Panc1 (cell line): ENCODE measurements at regions not wholly inside any gene's neighbourhood (a gene's known extent, or its start where the extent isn't known, plus 50 kb on each side); places are given as distances from the start of the nearest gene placed in this dataset.

Source experiments
- ATAC-seq: fragments of 200-7000 bp; cut with Tn5 transposase; 2 replicates; pipeline ENCODE4 v1.9.1; 2020; ENCODE audit warnings: mild to moderate bottlenecking, moderate library complexity
- BruUV-seq: library from RNA; stranded (reverse); fragments of 400-500 nt; replicated peaks from 2 replicates; lab custom pipeline; 2021; lab: Mats Ljungman, UMichigan
- CTCF ChIA-PET: fragments of 300-600 bp; sonication (Branson Sonifier 250); formaldehyde crosslinking; loops from one replicate; lab custom pipeline; 2022; ENCODE audit warnings: antibody characterized with exemption; lab: Charles Lee
- POLR2A ChIA-PET: fragments of 300-600 bp; sonication (Branson Sonifier 250); formaldehyde crosslinking; loops from one replicate; lab custom pipeline; 2022; ENCODE audit warnings: antibody characterized with exemption; lab: Charles Lee
- DNase-seq: peaks from one replicate; pipeline ENCODE4 v3.0.0-alpha.2; 2010; ENCODE audit warnings: low read depth, low spot score
- H3K27ac ChIP-seq: 2 replicates; pipeline ENCODE4 v1.5.1; 2011; ENCODE audit warnings: mild to moderate bottlenecking, low read length, inconsistent platforms
- H3K27me3 ChIP-seq: fragments of 200-500 bp; sonication (Bioruptor generic); 2 replicates; pipeline ENCODE4 v1.6.0; 2014; ENCODE audit warnings: low read length, inconsistent platforms; ENCODE audit not compliant: control insufficient read depth, insufficient read depth
- H3K36me3 ChIP-seq: fragments of 200-500 bp; sonication (Bioruptor generic); 2 replicates; pipeline ENCODE4 v1.5.1; 2014; ENCODE audit warnings: inconsistent platforms, mild to moderate bottlenecking, low read length, moderate library complexity; ENCODE audit not compliant: control insufficient read depth, insufficient read depth
- H3K4me1 ChIP-seq: 2 replicates; pipeline ENCODE4 v1.5.1; 2011; ENCODE audit warnings: inconsistent platforms, mild to moderate bottlenecking, low read length, moderate library complexity; ENCODE audit not compliant: control insufficient read depth, insufficient read depth
- H3K4me3 ChIP-seq, 2 experiments: 2 replicates each; pipeline ENCODE4 v1.5.1; 2011 to 2012; ENCODE audit warnings: low read depth in 2 of 2, low read length in 2 of 2, mild to moderate bottlenecking in 2 of 2, inconsistent platforms in 1 of 2, moderate library complexity in 1 of 2
- H3K9me3 ChIP-seq: fragments of 200-500 bp; sonication (Bioruptor generic); 2 replicates; pipeline ENCODE4 v1.5.1; 2014; ENCODE audit warnings: low read depth, mild to moderate bottlenecking, inconsistent platforms, low read length, moderate library complexity; ENCODE audit not compliant: control insufficient read depth, insufficient read depth
- CTCF ChIP-seq: fragments of 450-650 bp; IDR thresholded peaks from 2 replicates; pipeline ENCODE4 v1.5.1; 2017; ENCODE audit warnings: mild to moderate bottlenecking
- POLR2AphosphoS5 ChIP-seq: IDR thresholded peaks from 2 replicates; pipeline ENCODE4 v1.6.1; 2012; ENCODE audit warnings: mild to moderate bottlenecking, low read depth, low read length, moderate library complexity
- REST ChIP-seq, 2 experiments: IDR thresholded peaks; 2 replicates each; pipeline ENCODE4 v1.6.1; 2011 to 2012; ENCODE audit warnings: low read depth in 2 of 2, control low read depth in 1 of 2, low read length in 1 of 2, mild to moderate bottlenecking in 1 of 2, moderate library complexity in 1 of 2; ENCODE audit not compliant: insufficient read depth in 1 of 2
- SIN3A ChIP-seq: IDR thresholded peaks from 2 replicates; pipeline ENCODE4 v1.6.1; 2012; ENCODE audit warnings: low read depth, mild to moderate bottlenecking, low read length, moderate library complexity, borderline replicate concordance; ENCODE audit not compliant: insufficient read depth
- TCF7L2 ChIP-seq: IDR thresholded peaks from 2 replicates; pipeline ENCODE4 v1.6.1; 2011; ENCODE audit warnings: mild to moderate bottlenecking, low read depth, low read length, inconsistent platforms
- in situ Hi-C: cut with HindIII; loops from 2 replicates; pipeline ENCODE4 v1.10.0; 2016; ENCODE audit warnings: low sequenced_read_pairs, low pct_unique_long_range_greater_than_20kb
- intact Hi-C: fragments of 100-400 bp; cut with micrococcal nuclease; formaldehyde crosslinking; loops from one replicate; pipeline ENCODE4 v1.10.0; 2022; ENCODE audit not compliant: unreplicated experiment

- in situ Hi-C loops (no loop called here), intact Hi-C loops (no loop called here)
- TF ChIP-seq POLR2AphosphoS5 (no peak), TCF7L2 (no peak), SIN3A (no peak), CTCF (no peak), REST (IDR thresholded peaks at IDR 0.05; ENCODE audit: insufficient read depth in 1 of 2, low read depth in 2 of 2, low read length in 1 of 2) (no peak)
- Histone ChIP-seq H3K4me3 (no peak overlapping the region), H3K27me3 (no peaks in the 10 kb centered on the region), H3K9me3 (no peaks in the 10 kb centered on the region), H3K4me1 (no peaks in the 10 kb centered on the region), H3K27ac (no peak overlapping the region), H3K36me3 (no peaks in the 10 kb centered on the region)
- no TSS peak for BruUV-seq
- DNase-seq (no peak), ATAC-seq (no peak)
- ChIA-PET POLR2A (no interaction called here), CTCF (no interaction called here)
Measured at GRCh38 chr5:28632607-28633006, 1594.2 kb upstream of the CDH9 start.

- TF ChIP-seq CTCF (no peak), SIN3A (no peak), TCF7L2 (no peak), POLR2AphosphoS5 (no peak), REST (IDR thresholded peaks at IDR 0.05; ENCODE audit: insufficient read depth in 1 of 2, low read depth in 2 of 2, low read length in 1 of 2) (no peak)
- no peak for DNase-seq
- Histone ChIP-seq H3K27ac (no peak overlapping the region), H3K9me3 (no peaks in the 10 kb centered on the region), H3K36me3 (no peaks in the 10 kb centered on the region), H3K4me1 (no peaks in the 10 kb centered on the region), H3K27me3 (no peaks in the 10 kb centered on the region), H3K4me3 (no peak overlapping the region)
- POLR2A ChIA-PET = no interaction called here
- no TSS peak for BruUV-seq
- in situ Hi-C loops (no loop called here), intact Hi-C loops (no loop called here)
- no peak for ATAC-seq
- CTCF ChIA-PET = no interaction called here
Measured at GRCh38 chr5:28603869-28604268, 1565.5 kb upstream of the CDH9 start.
